GM18951 (cell line): ENCODE measurements at regions not wholly inside any gene's neighbourhood (a gene's known extent, or its start where the extent isn't known, plus 50 kb on each side); places are given as distances from the start of the nearest gene placed in this dataset.

Source experiments
- POLR2A ChIP-seq: IDR thresholded peaks from 4 replicates; pipeline ENCODE4 v1.6.1; 2011; ENCODE audit warnings: mild to moderate bottlenecking; ENCODE audit not compliant: insufficient read length, insufficient read depth; ENCODE audit errors: extremely low read depth
- in situ Hi-C: fragments of 300-500 bp; cut with MboI; formaldehyde crosslinking; loops from one replicate; pipeline ENCODE4 v1.12.0; 2022; ENCODE audit warnings: low sequenced_read_pairs, mixed read lengths, inconsistent platforms; ENCODE audit not compliant: unreplicated experiment

GRCh38 chr22:49620666-49621065, 207.0 kb downstream of the BRD1 start:
- in situ Hi-C loops: no loop called here
- no peak for TF ChIP-seq POLR2A

- no peak for TF ChIP-seq POLR2A
- in situ Hi-C loops: no loop called here
Observed at GRCh38 chr22:49620003-49620556, 207.6 kb downstream of the BRD1 start.

- in situ Hi-C loops: no loop called here
- no peak for TF ChIP-seq POLR2A
Observed at GRCh38 chr22:49619301-49619700, 208.4 kb downstream of the BRD1 start.

- in situ Hi-C loops: no loop called here
- no peak for TF ChIP-seq POLR2A
Observed at GRCh38 chr22:49618677-49618953, 209.1 kb downstream of the BRD1 start.

- TF ChIP-seq POLR2A: no peak
- in situ Hi-C loops: no loop called here
Observed at GRCh38 chr22:49617866-49618676, 209.6 kb downstream of the BRD1 start.

GRCh38 chr22:49617264-49617663, 210.4 kb downstream of the BRD1 start:
- TF ChIP-seq POLR2A: no peak
- in situ Hi-C loops: no loop called here

GRCh38 chr22:49616356-49617231, 211.1 kb downstream of the BRD1 start:
- in situ Hi-C loops: no loop called here
- no peak for TF ChIP-seq POLR2A

GRCh38 chr22:49614966-49615965, 212.4 kb downstream of the BRD1 start:
- in situ Hi-C loops: no loop called here
- TF ChIP-seq POLR2A: no peak

- in situ Hi-C loops: no loop called here
- no peak for TF ChIP-seq POLR2A
Observed at GRCh38 chr22:49613511-49614270, 214.0 kb downstream of the BRD1 start.

GRCh38 chr22:49613108-49613507, 214.6 kb downstream of the BRD1 start:
- in situ Hi-C loops: no loop called here
- no peak for TF ChIP-seq POLR2A

GRCh38 chr22:49609207-49609876, 218.3 kb downstream of the BRD1 start:
- in situ Hi-C loops: no loop called here
- no peak for TF ChIP-seq POLR2A
